Natural killer cell (primary cell): ENCODE measurements at regions not wholly inside any gene's neighbourhood (a gene's known extent, or its start where the extent isn't known, plus 50 kb on each side); places are given as distances from the start of the nearest gene placed in this dataset.

ENCODE experiments used
- ATAC-seq, 3 donors: fragments of 150-1000 bp in 2 of 3; fragments of 200-7000 bp in 1 of 3; cut with Tn5 transposase; 1 replicate in 1 of 3; 2 replicates in 2 of 3; pipeline ENCODE4 v1.10.0; 2021; ENCODE audit warnings: mild to moderate bottlenecking in 2 of 3, moderate library complexity in 2 of 3
- DNase-seq, 2 donors: peaks; one replicate each; pipeline versions ENCODE4 v3.0.0 to v3.0.0-alpha.2; 2013 to 2021; ENCODE audit warnings: mixed read lengths in 1 of 2
- H3K27ac ChIP-seq: one replicate; pipeline ENCODE4 v1.5.1; 2013; ENCODE audit warnings: mild to moderate bottlenecking, low read length
- H3K27me3 ChIP-seq: one replicate; pipeline ENCODE4 v1.6.1; 2013; ENCODE audit warnings: low read length; ENCODE audit not compliant: control insufficient read depth, insufficient read depth
- H3K36me3 ChIP-seq: one replicate; pipeline ENCODE4 v1.6.1; 2013; ENCODE audit warnings: low read length; ENCODE audit not compliant: control insufficient read depth, insufficient read depth
- H3K4me1 ChIP-seq: one replicate; pipeline ENCODE4 v1.6.1; 2013; ENCODE audit warnings: low read length; ENCODE audit not compliant: control insufficient read depth, insufficient read depth
- H3K4me3 ChIP-seq: one replicate; pipeline ENCODE4 v1.5.1; 2013; ENCODE audit warnings: low read length
- H3K9me3 ChIP-seq: one replicate; pipeline ENCODE4 v1.6.1; 2013; ENCODE audit warnings: low read length; ENCODE audit not compliant: control insufficient read depth, insufficient read depth
- H3K27ac Mint-ChIP-seq, 2 donors: one replicate each; pipeline ENCODE4 v1.8.0; 2022; ENCODE audit warnings: mild to moderate bottlenecking in 2 of 2, mixed read lengths in 2 of 2, moderate library complexity in 1 of 2
- H3K27me3 Mint-ChIP-seq, 2 donors: one replicate each; pipeline ENCODE4 v1.8.0; 2022; ENCODE audit warnings: low read depth in 2 of 2, mixed read lengths in 2 of 2
- H3K36me3 Mint-ChIP-seq: one replicate; pipeline ENCODE4 v1.8.0; 2022; ENCODE audit warnings: mixed read lengths
- H3K4me1 Mint-ChIP-seq, 2 donors: one replicate each; pipeline ENCODE4 v1.8.0; 2022; ENCODE audit warnings: mixed read lengths in 2 of 2
- H3K4me3 Mint-ChIP-seq: one replicate; pipeline ENCODE4 v1.8.0; 2022; ENCODE audit warnings: mild to moderate bottlenecking, moderate library complexity, mixed read lengths
- H3K9me3 Mint-ChIP-seq, 2 donors: one replicate each; pipeline ENCODE4 v1.8.0; 2022; ENCODE audit warnings: mixed read lengths in 2 of 2
- WGBS: methylation state at CpG from one replicate; pipeline ENCODE4 v1.1.7; 2013; ENCODE audit warnings: missing lambda C conversion rate; ENCODE audit not compliant: insufficient coverage; 5-methylcytosine and 5-hydroxymethylcytosine counted together
- intact Hi-C: fragments of 100-400 bp; cut with micrococcal nuclease; formaldehyde crosslinking; loops from one replicate; pipeline ENCODE4 v1.14.2; 2022
- TF ChIP-seq, protein P1 (sequence below): fragments of 200-600 bp; IDR thresholded peaks from one replicate; pipeline ENCODE4 v1.8.0; 2022; ENCODE audit warnings: antibody characterized with exemption

DNA sequence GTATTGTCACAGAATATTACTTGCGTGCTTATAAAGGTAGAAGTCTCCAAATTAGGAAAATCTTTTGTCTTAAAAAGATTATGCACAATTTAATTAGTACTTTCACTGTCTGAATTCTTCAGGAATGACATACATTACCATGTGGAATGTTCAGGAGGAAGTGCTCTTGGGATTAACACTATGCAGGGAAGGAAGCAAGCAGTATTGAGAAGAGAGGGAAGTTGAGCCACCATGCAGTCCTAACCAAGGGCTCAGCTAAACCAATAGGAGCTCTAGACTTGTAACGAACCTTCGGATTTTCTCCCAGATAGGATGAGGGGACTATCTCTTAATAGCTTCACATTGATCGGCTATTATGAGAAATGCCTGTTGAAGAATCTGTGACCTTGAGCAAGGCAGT is 918.4 kb upstream of the MANEA start:
- peaks cover 11% of the 10 kb centered on the region for H3K9me3 ChIP-seq
- Mint-ChIP-seq H3K36me3 (no peaks in the 10 kb centered on the region), H3K27ac (no peak overlapping the region), H3K4me1 (no peaks in the 10 kb centered on the region), H3K9me3 (peaks cover 16 to 24% of the 10 kb centered on the region in 2 donors), H3K27me3 (no peaks in the 10 kb centered on the region), H3K4me3 (no peak overlapping the region)
- TF ChIP-seq, protein P1, sequence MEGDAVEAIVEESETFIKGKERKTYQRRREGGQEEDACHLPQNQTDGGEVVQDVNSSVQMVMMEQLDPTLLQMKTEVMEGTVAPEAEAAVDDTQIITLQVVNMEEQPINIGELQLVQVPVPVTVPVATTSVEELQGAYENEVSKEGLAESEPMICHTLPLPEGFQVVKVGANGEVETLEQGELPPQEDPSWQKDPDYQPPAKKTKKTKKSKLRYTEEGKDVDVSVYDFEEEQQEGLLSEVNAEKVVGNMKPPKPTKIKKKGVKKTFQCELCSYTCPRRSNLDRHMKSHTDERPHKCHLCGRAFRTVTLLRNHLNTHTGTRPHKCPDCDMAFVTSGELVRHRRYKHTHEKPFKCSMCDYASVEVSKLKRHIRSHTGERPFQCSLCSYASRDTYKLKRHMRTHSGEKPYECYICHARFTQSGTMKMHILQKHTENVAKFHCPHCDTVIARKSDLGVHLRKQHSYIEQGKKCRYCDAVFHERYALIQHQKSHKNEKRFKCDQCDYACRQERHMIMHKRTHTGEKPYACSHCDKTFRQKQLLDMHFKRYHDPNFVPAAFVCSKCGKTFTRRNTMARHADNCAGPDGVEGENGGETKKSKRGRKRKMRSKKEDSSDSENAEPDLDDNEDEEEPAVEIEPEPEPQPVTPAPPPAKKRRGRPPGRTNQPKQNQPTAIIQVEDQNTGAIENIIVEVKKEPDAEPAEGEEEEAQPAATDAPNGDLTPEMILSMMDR = no peak
- H3K27ac ChIP-seq = no peak overlapping the region
- ATAC-seq (no peak), DNase-seq (no peak)
- no peaks in the 10 kb centered on the region for H3K36me3 ChIP-seq
- intact Hi-C loops = no loop called here
- WGBS = 89% methylated on average over 3 of the region's 4 CpGs
- no peaks in the 10 kb centered on the region for H3K27me3 ChIP-seq
- no peak overlapping the region for H3K4me3 ChIP-seq
- no peaks in the 10 kb centered on the region for H3K4me1 ChIP-seq

DNA sequence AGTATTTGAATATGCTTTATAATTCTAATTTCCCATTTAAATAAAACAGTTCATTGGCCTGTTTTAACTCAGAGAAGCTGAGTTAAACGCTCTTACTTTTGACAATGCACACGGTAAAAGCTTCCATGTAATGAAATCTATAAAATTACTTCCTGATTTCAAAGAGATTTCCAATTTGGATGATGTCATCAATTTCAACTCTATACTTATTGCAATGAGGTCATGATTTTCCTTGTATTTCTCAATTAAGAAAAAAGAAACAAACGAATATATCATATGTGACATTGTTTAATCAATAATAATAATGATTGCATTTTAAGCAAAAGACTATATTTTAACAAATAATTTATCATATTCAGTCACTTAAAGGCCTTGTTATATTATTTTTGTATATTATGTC is 926.1 kb upstream of the MANEA start:
- no peak for DNase-seq
- H3K27me3 Mint-ChIP-seq = no peaks in the 10 kb centered on the region

DNA sequence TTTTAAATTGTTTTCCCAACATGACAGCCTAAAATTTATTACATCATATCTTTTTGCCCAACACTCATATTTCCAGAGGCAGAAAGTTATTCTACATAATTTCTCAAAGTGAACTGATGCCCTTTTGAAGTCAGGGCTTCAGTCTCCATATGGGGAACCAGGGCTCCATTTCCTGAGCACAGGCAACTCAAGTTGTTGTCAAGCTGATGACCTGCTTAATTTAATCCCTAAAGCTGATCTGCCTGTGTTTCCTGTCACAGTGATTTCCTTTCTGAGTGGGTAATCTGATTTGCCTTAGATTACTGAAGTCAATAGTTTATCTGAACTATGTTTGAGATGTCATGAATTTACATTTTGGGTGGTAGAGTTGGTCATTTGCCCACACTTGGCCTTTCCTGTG is 932.1 kb upstream of the MANEA start:
- Mint-ChIP-seq H3K4me3 (no peak overlapping the region), H3K27me3 (no peaks in the 10 kb centered on the region), H3K27ac (no peak overlapping the region), H3K9me3 (peaks cover 6 to 23% of the 10 kb centered on the region in 2 donors), H3K4me1 (no peaks in the 10 kb centered on the region), H3K36me3 (no peaks in the 10 kb centered on the region)
- peaks cover 4% of the 10 kb centered on the region for H3K9me3 ChIP-seq
- ATAC-seq (no peak), DNase-seq (no peak)
- no peaks in the 10 kb centered on the region for H3K27me3 ChIP-seq
- no peak overlapping the region for H3K4me3 ChIP-seq
- TF ChIP-seq, protein P1 = no peak
- H3K27ac ChIP-seq = no peak overlapping the region
- intact Hi-C loops = no loop called here
- no peaks in the 10 kb centered on the region for H3K4me1 ChIP-seq
- no peaks in the 10 kb centered on the region for H3K36me3 ChIP-seq

More for the DNA sequence above, 926.1 kb upstream of the MANEA start:
- no peaks in the 10 kb centered on the region for H3K4me1 ChIP-seq
- H3K9me3 ChIP-seq = no peaks in the 10 kb centered on the region
- intact Hi-C loops = no loop called here
- no peaks in the 10 kb centered on the region for H3K36me3 Mint-ChIP-seq
- ATAC-seq = no peak
- H3K27me3 ChIP-seq = no peaks in the 10 kb centered on the region
- H3K4me1 Mint-ChIP-seq = no peaks in the 10 kb centered on the region
- peaks cover 9 to 15% of the 10 kb centered on the region in 2 donors for H3K9me3 Mint-ChIP-seq
- H3K27ac ChIP-seq = no peak overlapping the region
- H3K27ac Mint-ChIP-seq = no peak overlapping the region
- no peaks in the 10 kb centered on the region for H3K36me3 ChIP-seq
- WGBS = 100% methylated on average over 2 of the region's 3 CpGs
- TF ChIP-seq, protein P1 = no peak
- H3K4me3 ChIP-seq = no peak overlapping the region
- no peak overlapping the region for H3K4me3 Mint-ChIP-seq

DNA sequence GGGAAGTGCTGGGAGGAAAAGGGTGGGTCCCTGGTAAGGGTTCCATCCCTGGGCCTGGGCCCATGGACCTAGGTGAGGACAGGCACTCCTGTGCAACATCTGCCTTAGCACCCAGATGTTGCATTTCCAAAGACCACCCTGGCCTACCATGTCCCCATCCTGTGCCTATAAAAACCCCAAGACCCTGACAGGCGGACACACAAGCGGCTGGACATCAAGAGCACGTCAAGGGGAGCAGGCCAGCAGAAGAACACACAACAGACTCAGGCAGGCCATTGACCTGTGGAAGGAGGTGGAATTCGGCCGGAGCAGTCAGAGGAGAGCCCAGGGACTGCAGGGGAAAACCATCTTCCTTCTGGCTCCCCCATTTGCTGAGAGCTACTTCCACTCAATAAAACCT is 937.8 kb upstream of the MANEA start:
- ATAC-seq (no peak), DNase-seq (no peak)
- Histone ChIP-seq H3K4me3 (no peak overlapping the region), H3K27ac (no peak overlapping the region), H3K9me3 (peaks cover 4% of the 10 kb centered on the region), H3K27me3 (no peaks in the 10 kb centered on the region), H3K4me1 (no peaks in the 10 kb centered on the region), H3K36me3 (no peaks in the 10 kb centered on the region)
- WGBS = 81% methylated on average over 5 of the region's 5 CpGs
- intact Hi-C loops = no loop called here
- Mint-ChIP-seq H3K27ac (no peak overlapping the region), H3K4me1 (no peaks in the 10 kb centered on the region), H3K36me3 (no peaks in the 10 kb centered on the region), H3K27me3 (no peaks in the 10 kb centered on the region), H3K4me3 (no peak overlapping the region), H3K9me3 (peaks cover 11 to 12% of the 10 kb centered on the region in 2 donors)
- TF ChIP-seq, protein P1 = no peak
